Adrenal gland (tissue), 9 donors: ENCODE measurements at regions not wholly inside any gene's neighbourhood (a gene's known extent, or its start where the extent isn't known, plus 50 kb on each side); places are given as distances from the start of the nearest gene placed in this dataset.

Source experiments
- DNase-seq, 7 donors: peaks; one replicate each; pipeline ENCODE4 v3.0.0-alpha.2; 2019 to 2020
- H3K27ac ChIP-seq, 5 donors: fragments of 200-600 bp; sonication (generic) in 4 of 5; 1 replicate in 3 of 5; 2 replicates in 2 of 5; pipeline versions ENCODE4 v1.5.1 to v1.8.0; 2016 to 2020; ENCODE audit warnings: mild to moderate bottlenecking in 1 of 5
- H3K27me3 ChIP-seq: fragments of 200-600 bp; 2 replicates; pipeline ENCODE4 v1.8.0; 2021
- H3K36me3 ChIP-seq, 2 donors: fragments of 200-600 bp; replicated peaks in 1 of 2; 1 replicate in 1 of 2; 2 replicates in 1 of 2; pipeline versions ENCODE4 v1.5.1 to v1.8.0; 2018 to 2022
- H3K4me1 ChIP-seq, 2 donors: fragments of 200-600 bp; replicated peaks in 1 of 2; 1 replicate in 1 of 2; 2 replicates in 1 of 2; pipeline versions ENCODE4 v1.5.1 to v1.8.0; 2018 to 2021
- H3K4me3 ChIP-seq, 4 donors: fragments of 200-600 bp; sonication (generic) in 3 of 4; one replicate each; pipeline ENCODE4 v1.5.1; 2016 to 2018
- H3K9me3 ChIP-seq, 3 donors: fragments of 200-600 bp; sonication (generic) in 1 of 3; replicated peaks in 1 of 3; 1 replicate in 2 of 3; 2 replicates in 1 of 3; pipeline versions ENCODE4 v1.5.1 to v1.8.0; 2016 to 2021
- CTCF ChIP-seq, 6 experiments: fragments of 450-650 bp in 4 of 6; fragments of 200-600 bp in 2 of 6; sonication (generic) in 1 of 6; IDR thresholded peaks; 1 replicate in 5 of 6; 2 replicates in 1 of 6; pipeline versions ENCODE4 v1.5.1 to v1.8.0; 2016 to 2021; ENCODE audit warnings: antibody characterized with exemption in 6 of 6, mild to moderate bottlenecking in 2 of 6, moderate library complexity in 1 of 6
- POLR2A ChIP-seq, 2 donors: fragments of 450-650 bp; IDR thresholded peaks; one replicate each; pipeline ENCODE4 v1.6.1; 2017; ENCODE audit warnings: antibody characterized with exemption in 2 of 2, mild to moderate bottlenecking in 2 of 2, moderate library complexity in 1 of 2
- WGBS, 4 donors: extraction: QIAGEN DNeasy Blood & Tissue Kit in 2 of 4; methylation state at CpG; one replicate each; pipeline versions ENCODE4 v1.1.5 to v1.1.7; 2013 to 2017; 5-methylcytosine and 5-hydroxymethylcytosine counted together
- intact Hi-C, 2 donors: fragments of 100-400 bp; cut with DNase I; formaldehyde crosslinking; loops; one replicate each; pipeline versions ENCODE4 v1.14.1 to v1.15.0; 2022 to 2023
- donor health status: healthy with polysubstance abuse.
- donor health status: Bipolar disorder and iron deficiency.
- donor health status: DM: yes; HTN: yes; CAD: no.
- donor health status: DM: no; HTN: no; CAD: no.
- donor health status: DM: no; HTN: no; CAD: no.

DNA sequence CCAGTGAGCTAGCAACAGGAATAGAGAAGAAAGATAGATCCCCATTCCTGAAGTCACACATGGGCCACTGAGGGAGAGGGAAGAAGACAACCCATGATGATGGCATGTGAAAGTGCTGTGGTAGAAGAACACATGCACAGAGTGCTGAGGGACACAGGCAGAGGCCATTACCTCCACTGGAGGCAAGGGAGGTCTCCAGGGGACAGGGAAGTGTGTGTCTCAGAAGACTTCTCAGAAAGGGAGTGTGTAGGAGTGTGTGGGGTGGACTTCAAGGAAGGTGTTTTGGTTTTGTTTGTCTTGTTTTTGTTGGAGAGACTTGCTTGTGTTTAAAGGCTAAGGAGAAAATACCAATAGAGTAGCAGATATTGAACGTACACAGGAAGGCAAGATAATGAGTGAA lies 77.0 kb upstream of the SMARCA2 start:
- TF ChIP-seq CTCF (IDR thresholded peaks at IDR 0.05): no peak
- TF ChIP-seq POLR2A (IDR thresholded peaks at IDR 0.05): no peak
- Histone ChIP-seq H3K4me3 (no peak overlapping the region), H3K27me3 (peaks cover 7% of the 10 kb centered on the region), H3K4me1 (no peaks in the 10 kb centered on the region), H3K9me3 (no peaks in the 10 kb centered on the region), H3K27ac (no peak overlapping the region), H3K36me3 (no peaks in the 10 kb centered on the region)
- no peak for DNase-seq
- WGBS, 4 donors: 43 to 86% (median 56%) methylated on average over 1 of the region's 1 CpG
- intact Hi-C loops: no loop called here

- no peak for DNase-seq
- intact Hi-C loops: no loop called here
- H3K4me3 ChIP-seq: no peak overlapping the region
- H3K9me3 ChIP-seq: no peaks in the 10 kb centered on the region
- no peaks in the 10 kb centered on the region for H3K4me1 ChIP-seq
- no peak overlapping the region for H3K27ac ChIP-seq
- TF ChIP-seq POLR2A (IDR thresholded peaks at IDR 0.05) (no peak), CTCF (IDR thresholded peaks at IDR 0.05) (no peak)
- peaks cover 7% of the 10 kb centered on the region for H3K27me3 ChIP-seq
- 68 to 77% (median 73%) methylated on average over 2 of the region's 2 CpGs for WGBS, 4 donors
- no peaks in the 10 kb centered on the region for H3K36me3 ChIP-seq
Measured at GRCh38 chr9:1938675-1939170, 76.4 kb upstream of the SMARCA2 start.

DNA sequence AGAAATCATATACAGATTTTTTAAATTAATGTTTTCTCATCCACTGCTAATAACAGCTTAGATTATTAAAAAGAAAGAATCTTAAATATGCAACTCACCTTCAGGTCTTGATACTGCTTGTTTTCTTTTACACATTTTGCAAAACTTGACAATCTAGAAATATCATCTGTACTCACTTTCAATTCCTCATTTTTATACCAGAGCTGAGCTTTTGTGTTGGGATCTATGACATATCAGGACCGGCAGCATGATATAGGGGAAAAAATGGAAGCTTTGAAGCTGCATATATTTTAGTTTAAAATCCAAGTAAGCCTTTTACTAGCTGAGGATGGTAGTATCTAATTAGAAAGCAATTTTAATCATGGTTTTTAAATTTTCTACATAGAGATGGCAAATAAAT lies 75.7 kb upstream of the SMARCA2 start:
- H3K27me3 ChIP-seq: peaks cover 7% of the 10 kb centered on the region
- intact Hi-C loops: no loop called here
- no peaks in the 10 kb centered on the region for H3K4me1 ChIP-seq
- TF ChIP-seq CTCF (IDR thresholded peaks at IDR 0.05) (no peak), POLR2A (IDR thresholded peaks at IDR 0.05) (no peak)
- no peaks in the 10 kb centered on the region for H3K36me3 ChIP-seq
- DNase-seq: no peak
- no peak overlapping the region for H3K4me3 ChIP-seq
- 76 to 87% (median 84%) methylated on average over 1 of the region's 1 CpG for WGBS, 4 donors
- H3K9me3 ChIP-seq: no peaks in the 10 kb centered on the region
- H3K27ac ChIP-seq: no peak overlapping the region

DNA sequence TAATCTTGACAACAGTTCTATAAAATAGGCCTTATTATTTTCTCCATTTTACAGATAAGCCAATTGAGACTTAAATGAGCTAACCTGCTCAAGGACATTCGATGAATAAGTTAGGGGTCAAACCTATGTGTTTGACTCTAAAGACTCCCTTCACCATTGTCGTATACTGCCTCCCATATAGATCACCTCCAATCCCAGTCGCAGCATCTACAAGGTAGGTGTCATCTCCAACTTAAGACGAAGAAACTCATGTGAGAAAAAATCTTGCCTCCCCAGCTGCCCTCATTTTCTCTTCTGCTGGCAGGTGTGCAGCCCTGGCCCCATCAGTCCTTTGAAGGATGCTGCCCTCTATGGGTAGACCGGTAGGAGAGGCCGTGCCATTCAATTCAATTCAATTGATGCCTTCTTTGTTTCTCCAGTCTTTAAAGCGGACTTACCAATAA lies 75.2 kb upstream of the SMARCA2 start:
- peak in 2 of 7 donors; percentile 14 for DNase-seq
- peaks cover 7% of the 10 kb centered on the region for H3K27me3 ChIP-seq
- no peak overlapping the region for H3K4me3 ChIP-seq
- intact Hi-C loops: no loop called here
- WGBS, 4 donors: 51 to 56% (median 53%) methylated on average over 7 of the region's 7 CpGs
- no peaks in the 10 kb centered on the region for H3K4me1 ChIP-seq
- no peak overlapping the region for H3K27ac ChIP-seq
- TF ChIP-seq POLR2A (IDR thresholded peaks at IDR 0.05) (no peak), CTCF (IDR thresholded peaks at IDR 0.05) (peak; percentile 26 to 56 (median 43))
- H3K36me3 ChIP-seq: no peaks in the 10 kb centered on the region
- H3K9me3 ChIP-seq: no peaks in the 10 kb centered on the region
